ENCODE measurements at regions not wholly inside any gene's neighbourhood (a gene's known extent, or its start where the extent isn't known, plus 50 kb on each side); places are given as distances from the start of the nearest gene placed in this dataset.

GRCh38 chr16:6114691-6115090 lies 1017.1 kb upstream of the EEF2KMT start:
- Histone ChIP-seq H3K36me3 (ENCODE audit: low read depth, missing control alignments) (no peaks in the 10 kb centered on the region), H3K27ac (no peak overlapping the region), H3K9me3 (no peaks in the 10 kb centered on the region), H3K4me1 (no peaks in the 10 kb centered on the region), H3K27me3 (no peaks in the 10 kb centered on the region), H3K4me3 (no peak overlapping the region)
- WGBS, 2 donors, result 83 to 89% methylated on average over 2 of the region's 2 CpGs
- intact Hi-C loops (cut with DNase I; ENCODE audit: low total_unique reads), result no loop called here
- no peak for TF ChIP-seq POLR2A (IDR thresholded peaks at IDR 0.05)
- TF ChIP-seq CTCF (IDR thresholded peaks at IDR 0.05), result no peak
- no peak for DNase-seq

DNA sequence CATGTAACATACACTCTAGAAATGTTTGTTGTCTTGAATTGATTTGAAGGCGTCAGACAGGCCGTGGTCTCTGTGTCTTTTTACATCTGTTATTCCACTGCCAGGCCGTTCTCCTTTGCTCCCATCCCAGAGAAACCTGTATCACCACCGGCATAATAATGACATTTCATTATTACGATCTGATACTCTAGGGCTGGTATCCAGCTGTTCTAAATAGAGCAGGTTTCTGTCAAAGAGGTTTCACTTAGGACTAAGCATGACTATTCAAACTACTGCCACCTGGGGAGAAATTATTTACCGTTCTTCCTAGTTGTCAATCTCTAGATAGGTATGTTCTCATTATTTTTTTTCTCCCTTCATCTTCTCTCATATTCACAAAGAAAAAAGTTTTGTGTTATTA lies 1016.2 kb upstream of the EEF2KMT start:
- no peaks in the 10 kb centered on the region for H3K4me1 ChIP-seq
- WGBS, 2 donors, result 73 to 79% methylated on average over 6 of the region's 6 CpGs

DNA sequence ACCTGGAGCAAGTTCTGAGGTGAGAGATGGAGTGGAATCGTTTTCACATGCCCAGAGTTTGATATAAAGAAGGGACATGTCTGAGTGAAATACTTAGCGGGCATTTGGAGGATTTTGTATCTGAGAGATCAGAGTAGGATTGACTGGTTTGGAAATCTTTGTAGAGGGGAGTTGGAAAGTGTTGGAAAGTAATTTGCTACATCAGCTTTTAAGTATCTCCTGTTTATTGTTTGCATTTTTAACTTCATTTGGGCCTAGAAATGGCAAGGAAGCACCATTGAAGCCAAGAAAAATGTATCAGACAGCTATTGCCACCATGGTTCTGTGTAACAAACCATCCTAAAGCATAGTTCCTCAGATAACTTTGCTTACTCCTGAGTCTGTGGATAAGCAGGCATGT lies 1015.1 kb upstream of the EEF2KMT start:
- TF ChIP-seq POLR2A (IDR thresholded peaks at IDR 0.05), result no peak
- no peak for TF ChIP-seq CTCF (IDR thresholded peaks at IDR 0.05)
- Histone ChIP-seq H3K4me1 (no peaks in the 10 kb centered on the region), H3K4me3 (no peak overlapping the region), H3K27ac (no peak overlapping the region), H3K9me3 (no peaks in the 10 kb centered on the region), H3K27me3 (no peaks in the 10 kb centered on the region), H3K36me3 (ENCODE audit: low read depth, missing control alignments) (no peaks in the 10 kb centered on the region)
- no peak for DNase-seq
- WGBS, 2 donors, result 80 to 92% methylated on average over 2 of the region's 2 CpGs
- intact Hi-C loops (cut with DNase I; ENCODE audit: low total_unique reads), result no loop called here

More for the DNA sequence above, 1016.2 kb upstream of the EEF2KMT start:
- TF ChIP-seq POLR2A (IDR thresholded peaks at IDR 0.05), result no peak
- TF ChIP-seq CTCF (IDR thresholded peaks at IDR 0.05), result no peak
- intact Hi-C loops (cut with DNase I; ENCODE audit: low total_unique reads), result no loop called here
- Histone ChIP-seq H3K27ac (no peak overlapping the region), H3K9me3 (no peaks in the 10 kb centered on the region), H3K4me3 (no peak overlapping the region), H3K36me3 (ENCODE audit: low read depth, missing control alignments) (no peaks in the 10 kb centered on the region), H3K27me3 (no peaks in the 10 kb centered on the region)
- DNase-seq, result no peak

- H3K9me3 ChIP-seq, result no peaks in the 10 kb centered on the region
- 100% methylated on average over 1 of the region's 1 CpG for WGBS, 2 donors
- no peaks in the 10 kb centered on the region for H3K27me3 ChIP-seq
- intact Hi-C loops (cut with DNase I; ENCODE audit: low total_unique reads), result no loop called here
- DNase-seq, result no peak
- no peaks in the 10 kb centered on the region for H3K36me3 ChIP-seq (ENCODE audit: low read depth, missing control alignments)
- TF ChIP-seq CTCF (IDR thresholded peaks at IDR 0.05), result no peak
- no peak overlapping the region for H3K27ac ChIP-seq
- no peaks in the 10 kb centered on the region for H3K4me1 ChIP-seq
- no peak overlapping the region for H3K4me3 ChIP-seq
Measured at GRCh38 chr16:6111390-6111789, 1013.8 kb upstream of the EEF2KMT start.

GRCh38 chr16:6110346-6110745 lies 1012.8 kb upstream of the EEF2KMT start:
- 79 to 81% methylated on average over 3 of the region's 3 CpGs for WGBS, 2 donors
- Histone ChIP-seq H3K27ac (no peak overlapping the region), H3K4me1 (no peaks in the 10 kb centered on the region), H3K27me3 (no peaks in the 10 kb centered on the region), H3K9me3 (no peaks in the 10 kb centered on the region), H3K36me3 (ENCODE audit: low read depth, missing control alignments) (no peaks in the 10 kb centered on the region), H3K4me3 (no peak overlapping the region)
- no peak for DNase-seq
- TF ChIP-seq CTCF (IDR thresholded peaks at IDR 0.05) (no peak), POLR2A (IDR thresholded peaks at IDR 0.05) (no peak)
- intact Hi-C loops (cut with DNase I; ENCODE audit: low total_unique reads), result no loop called here
